Fibroblast of lung (primary cell): ENCODE measurements at regions not wholly inside any gene's neighbourhood (a gene's known extent, or its start where the extent isn't known, plus 50 kb on each side); places are given as distances from the start of the nearest gene placed in this dataset.

ENCODE experiments used
- DNase-seq, 2 donors: peaks; one replicate each; pipeline versions ENCODE4 v3.0.0 to v3.0.0-alpha.2; 2010; ENCODE audit warnings: low read depth in 2 of 2
- H2AFZ ChIP-seq: 2 replicates; pipeline ENCODE4 v1.5.1; 2012; ENCODE audit warnings: low read length, control low read depth, inconsistent platforms
- H3K27ac ChIP-seq: 2 replicates; pipeline ENCODE4 v1.5.1; 2011; ENCODE audit warnings: low read length, control low read depth; ENCODE audit not compliant: insufficient read depth
- H3K27me3 ChIP-seq: 2 replicates; pipeline ENCODE4 v1.5.1; 2011; ENCODE audit warnings: mild to moderate bottlenecking, low read length; ENCODE audit not compliant: control insufficient read depth, insufficient read depth
- H3K36me3 ChIP-seq: 2 replicates; pipeline ENCODE4 v1.5.1; 2011; ENCODE audit warnings: low read length; ENCODE audit not compliant: control insufficient read depth, insufficient read depth
- H3K4me1 ChIP-seq: 2 replicates; pipeline ENCODE4 v1.5.1; 2011; ENCODE audit warnings: low read length; ENCODE audit not compliant: control insufficient read depth, insufficient read depth; ENCODE audit errors: extremely low read depth
- H3K4me2 ChIP-seq: 2 replicates; pipeline ENCODE4 v1.5.1; 2011; ENCODE audit warnings: low read length, control low read depth; ENCODE audit not compliant: insufficient read depth; ENCODE audit errors: extremely low read depth
- H3K4me3 ChIP-seq, 4 experiments: fragments of 200-600 bp in 1 of 4; sonication (generic) in 1 of 4; replicated peaks in 1 of 4; 2 replicates each; pipeline ENCODE4 v1.5.1; 2011 to 2016; ENCODE audit warnings: low read length in 4 of 4, low read depth in 3 of 4, mild to moderate bottlenecking in 3 of 4, control low read depth in 2 of 4, inconsistent platforms in 1 of 4, mixed read lengths in 1 of 4; ENCODE audit not compliant: insufficient read depth in 1 of 4; ENCODE audit errors: control extremely low read depth in 1 of 4
- H3K79me2 ChIP-seq: 2 replicates; pipeline ENCODE4 v1.5.1; 2012; ENCODE audit warnings: mild to moderate bottlenecking, low read length, inconsistent platforms; ENCODE audit not compliant: control insufficient read depth, insufficient read depth
- H3K9ac ChIP-seq: 2 replicates; pipeline ENCODE4 v1.5.1; 2011; ENCODE audit warnings: mild to moderate bottlenecking, low read length, control low read depth; ENCODE audit not compliant: insufficient read depth
- H3K9me3 ChIP-seq: 2 replicates; pipeline ENCODE4 v1.5.1; 2012; ENCODE audit warnings: low read depth, low read length; ENCODE audit not compliant: control insufficient read depth, insufficient read depth
- H4K20me1 ChIP-seq: 2 replicates; pipeline ENCODE4 v1.5.1; 2011; ENCODE audit warnings: low read length; ENCODE audit not compliant: control insufficient read depth, insufficient read depth; ENCODE audit errors: extremely low read depth
- CTCF ChIP-seq, 2 donors: IDR thresholded peaks in 1 of 2; conservative IDR thresholded peaks in 1 of 2; 1 replicate in 1 of 2; 2 replicates in 1 of 2; pipeline ENCODE4 v1.5.1; 2011 to 2012; ENCODE audit warnings: low read length in 2 of 2, control low read depth in 1 of 2, inconsistent platforms in 1 of 2, low read depth in 1 of 2, mild to moderate bottlenecking in 1 of 2
- EZH2 ChIP-seq: IDR thresholded peaks from 2 replicates; pipeline ENCODE4 v1.5.1; 2012; ENCODE audit warnings: low read length, control low read depth, mild to moderate bottlenecking; ENCODE audit errors: missing control alignments

GRCh38 chr3:146838221-146838620, 233.1 kb upstream of the PLSCR5 start:
- peak in 1 of 2 donors; percentile 52 for DNase-seq
- no peak overlapping the region for H3K4me2 ChIP-seq
- no peaks in the 10 kb centered on the region for H3K36me3 ChIP-seq
- H3K79me2 ChIP-seq, result no peaks in the 10 kb centered on the region
- no peaks in the 10 kb centered on the region for H3K4me1 ChIP-seq
- no peaks in the 10 kb centered on the region for H3K9me3 ChIP-seq
- H3K4me3 ChIP-seq, result no peak overlapping the region
- no peak overlapping the region for H3K9ac ChIP-seq
- TF ChIP-seq EZH2 (no peak), CTCF (conservative IDR thresholded peaks at IDR 0.05 in 1 of 2, IDR thresholded peaks at IDR 0.05 in 1 of 2; ENCODE audit: low read depth in 1 of 2, low read length in 2 of 2) (no peak)
- no peaks in the 10 kb centered on the region for H3K27me3 ChIP-seq
- H3K27ac ChIP-seq, result no peak overlapping the region
- H2AFZ ChIP-seq, result no peak overlapping the region
- no peaks in the 10 kb centered on the region for H4K20me1 ChIP-seq

- H3K9ac ChIP-seq, result no peak overlapping the region
- no peak overlapping the region for H3K4me2 ChIP-seq
- no peaks in the 10 kb centered on the region for H3K36me3 ChIP-seq
- no peak overlapping the region for H3K27ac ChIP-seq
- H4K20me1 ChIP-seq, result no peaks in the 10 kb centered on the region
- no peaks in the 10 kb centered on the region for H3K27me3 ChIP-seq
- H3K4me1 ChIP-seq, result no peaks in the 10 kb centered on the region
- H3K4me3 ChIP-seq, result no peak overlapping the region
- peak; percentile 15 to 45 for DNase-seq
- no peak overlapping the region for H2AFZ ChIP-seq
- H3K79me2 ChIP-seq, result no peaks in the 10 kb centered on the region
- H3K9me3 ChIP-seq, result no peaks in the 10 kb centered on the region
- TF ChIP-seq EZH2, result no peak
- no peak for TF ChIP-seq CTCF (conservative IDR thresholded peaks at IDR 0.05 in 1 of 2, IDR thresholded peaks at IDR 0.05 in 1 of 2; ENCODE audit: low read depth in 1 of 2, low read length in 2 of 2)
Observed at GRCh38 chr3:146834917-146835316, 229.8 kb upstream of the PLSCR5 start.

- no peaks in the 10 kb centered on the region for H3K27me3 ChIP-seq
- H3K36me3 ChIP-seq, result no peaks in the 10 kb centered on the region
- peak in 1 of 2 donors; percentile 4 for DNase-seq
- H3K9me3 ChIP-seq, result no peaks in the 10 kb centered on the region
- H3K9ac ChIP-seq, result no peak overlapping the region
- no peaks in the 10 kb centered on the region for H3K4me1 ChIP-seq
- no peak overlapping the region for H3K4me3 ChIP-seq
- H2AFZ ChIP-seq, result peak overlapping the region; percentile 29
- no peaks in the 10 kb centered on the region for H4K20me1 ChIP-seq
- H3K4me2 ChIP-seq, result no peak overlapping the region
- no peaks in the 10 kb centered on the region for H3K79me2 ChIP-seq
- no peak for TF ChIP-seq EZH2
- TF ChIP-seq CTCF (conservative IDR thresholded peaks at IDR 0.05 in 1 of 2, IDR thresholded peaks at IDR 0.05 in 1 of 2; ENCODE audit: low read depth in 1 of 2, low read length in 2 of 2), result no peak
- H3K27ac ChIP-seq, result no peak overlapping the region
Observed at GRCh38 chr3:146832857-146833458, 227.8 kb upstream of the PLSCR5 start.
